ENCODE measurements at regions not wholly inside any gene's neighbourhood (a gene's known extent, or its start where the extent isn't known, plus 50 kb on each side); places are given as distances from the start of the nearest gene placed in this dataset.

- intact Hi-C loops (cut with DNase I), result no loop called here
- no peak for DNase-seq (ENCODE audit: low spot score in 2 of 2)
- H3K36me3 ChIP-seq, result no peaks in the 10 kb centered on the region
- no peak overlapping the region for H3K4me3 ChIP-seq
- no peaks in the 10 kb centered on the region for H3K27me3 ChIP-seq
- H3K9me3 ChIP-seq, result no peaks in the 10 kb centered on the region
- H3K4me1 ChIP-seq, result no peaks in the 10 kb centered on the region
- TF ChIP-seq CTCF (IDR thresholded peaks at IDR 0.05), result no peak
- H3K27ac ChIP-seq, result no peak overlapping the region
Observed at GRCh38 chr3:43212914-43213611, 73.3 kb upstream of the SNRK start.

GRCh38 chr3:43211681-43212080 lies 74.7 kb upstream of the SNRK start:
- no peak for TF ChIP-seq CTCF (IDR thresholded peaks at IDR 0.05)
- Histone ChIP-seq H3K27me3 (no peaks in the 10 kb centered on the region), H3K36me3 (no peaks in the 10 kb centered on the region), H3K27ac (no peak overlapping the region), H3K9me3 (no peaks in the 10 kb centered on the region), H3K4me1 (no peaks in the 10 kb centered on the region), H3K4me3 (no peak overlapping the region)
- DNase-seq (ENCODE audit: low spot score in 2 of 2), result no peak
- intact Hi-C loops (cut with DNase I), result no loop called here

GRCh38 chr3:43210049-43211027 lies 76.0 kb upstream of the SNRK start:
- H3K36me3 ChIP-seq, result no peaks in the 10 kb centered on the region
- intact Hi-C loops (cut with DNase I), result no loop called here
- no peak for TF ChIP-seq CTCF (IDR thresholded peaks at IDR 0.05)

GRCh38 chr3:43207628-43208085 lies 78.7 kb upstream of the SNRK start:
- no peaks in the 10 kb centered on the region for H3K36me3 ChIP-seq
- no peaks in the 10 kb centered on the region for H3K4me1 ChIP-seq
- no peak for TF ChIP-seq CTCF (IDR thresholded peaks at IDR 0.05)
- DNase-seq (ENCODE audit: low spot score in 2 of 2), result no peak
- intact Hi-C loops (cut with DNase I), result no loop called here
- H3K27me3 ChIP-seq, result no peaks in the 10 kb centered on the region
- no peak overlapping the region for H3K4me3 ChIP-seq
- H3K27ac ChIP-seq, result no peak overlapping the region
- H3K9me3 ChIP-seq, result no peaks in the 10 kb centered on the region

More at GRCh38 chr3:43210049-43211027, 76.0 kb upstream of the SNRK start:
- Histone ChIP-seq H3K4me1 (no peaks in the 10 kb centered on the region), H3K27me3 (no peaks in the 10 kb centered on the region), H3K4me3 (no peak overlapping the region), H3K27ac (no peak overlapping the region), H3K9me3 (no peaks in the 10 kb centered on the region)
- DNase-seq (ENCODE audit: low spot score in 2 of 2), result no peak

- Histone ChIP-seq H3K27ac (no peak overlapping the region), H3K27me3 (no peaks in the 10 kb centered on the region), H3K36me3 (no peaks in the 10 kb centered on the region), H3K4me1 (no peaks in the 10 kb centered on the region), H3K4me3 (no peak overlapping the region), H3K9me3 (no peaks in the 10 kb centered on the region)
- intact Hi-C loops (cut with DNase I), result no loop called here
- no peak for DNase-seq (ENCODE audit: low spot score in 2 of 2)
- no peak for TF ChIP-seq CTCF (IDR thresholded peaks at IDR 0.05)
Observed at GRCh38 chr3:43206632-43207031, 79.7 kb upstream of the SNRK start.
